IPS-18c (cell line): ENCODE measurements at regions not wholly inside any gene's neighbourhood (a gene's known extent, or its start where the extent isn't known, plus 50 kb on each side); places are given as distances from the start of the nearest gene placed in this dataset.

ENCODE experiments used
- H3K4me3 ChIP-seq: 2 replicates; pipeline ENCODE4 v1.7.0; 2013; ENCODE audit warnings: low read depth, mild to moderate bottlenecking, low read length, moderate library complexity; ENCODE audit not compliant: insufficient read depth
- H3K9me3 ChIP-seq: one replicate; pipeline ENCODE4 v1.6.1; 2013; ENCODE audit warnings: mild to moderate bottlenecking, low read length, moderate library complexity; ENCODE audit not compliant: control insufficient read depth, insufficient read depth

DNA sequence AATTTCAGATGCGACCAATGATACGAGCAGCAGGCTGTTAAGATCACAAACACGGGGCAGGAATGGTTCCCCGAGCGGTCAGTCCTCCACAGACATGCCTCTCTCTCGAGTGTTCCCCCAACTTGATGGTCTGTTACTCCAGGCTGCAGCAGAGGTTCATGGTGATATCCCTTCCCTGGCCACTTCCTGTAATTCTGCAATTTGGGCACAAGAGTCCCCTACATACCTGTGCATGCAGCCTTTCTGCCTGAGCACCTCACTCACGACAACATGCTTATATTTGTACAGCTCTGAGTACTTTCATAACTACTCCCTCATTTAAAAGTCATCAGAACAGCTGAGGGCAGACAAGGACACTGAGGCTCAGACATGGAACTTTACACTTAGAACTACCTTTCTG, 408.1 kb upstream of the NR2F2 start:
- Histone ChIP-seq H3K9me3 (no peaks in the 10 kb centered on the region), H3K4me3 (no peak overlapping the region)

DNA sequence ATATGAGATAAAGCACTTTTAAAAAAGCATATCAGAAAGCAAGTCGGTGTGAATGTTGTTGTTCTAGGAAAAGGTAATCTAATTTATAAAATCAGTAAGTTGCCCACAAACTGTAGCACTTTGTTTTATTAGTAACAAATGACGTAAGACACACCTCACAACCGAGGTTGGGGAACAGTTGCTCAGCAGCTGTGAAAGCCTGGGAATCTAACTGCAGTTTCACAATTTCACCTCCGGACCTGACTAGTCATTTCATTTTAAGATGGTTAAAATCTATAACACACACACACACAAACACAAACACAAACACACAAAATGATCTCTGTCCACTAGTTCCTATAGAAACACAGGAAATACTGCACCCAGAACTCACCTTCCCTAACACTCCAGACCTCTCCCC, 406.7 kb upstream of the NR2F2 start:
- Histone ChIP-seq H3K4me3 (no peak overlapping the region), H3K9me3 (no peaks in the 10 kb centered on the region)

DNA sequence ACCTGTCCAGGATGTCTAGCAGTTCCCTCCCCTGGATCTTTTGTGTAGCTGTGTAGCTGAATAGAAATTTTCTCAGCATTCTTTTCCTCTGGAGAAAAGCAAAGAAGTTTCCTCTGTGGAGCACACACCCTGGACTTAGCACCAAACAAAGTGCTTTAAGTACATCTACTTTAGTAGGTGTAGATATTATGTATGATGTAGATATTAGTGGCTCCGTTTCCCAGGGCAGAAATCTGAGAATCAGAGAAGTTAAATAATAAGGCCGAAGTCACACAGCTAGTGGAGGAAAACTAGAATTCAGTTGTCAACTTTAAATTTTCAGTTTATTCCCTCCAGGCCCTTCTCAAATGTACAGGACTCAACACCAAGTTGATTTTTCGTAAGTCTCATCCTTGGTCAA, 401.7 kb upstream of the NR2F2 start:
- no peaks in the 10 kb centered on the region for H3K9me3 ChIP-seq
- H3K4me3 ChIP-seq = no peak overlapping the region

DNA sequence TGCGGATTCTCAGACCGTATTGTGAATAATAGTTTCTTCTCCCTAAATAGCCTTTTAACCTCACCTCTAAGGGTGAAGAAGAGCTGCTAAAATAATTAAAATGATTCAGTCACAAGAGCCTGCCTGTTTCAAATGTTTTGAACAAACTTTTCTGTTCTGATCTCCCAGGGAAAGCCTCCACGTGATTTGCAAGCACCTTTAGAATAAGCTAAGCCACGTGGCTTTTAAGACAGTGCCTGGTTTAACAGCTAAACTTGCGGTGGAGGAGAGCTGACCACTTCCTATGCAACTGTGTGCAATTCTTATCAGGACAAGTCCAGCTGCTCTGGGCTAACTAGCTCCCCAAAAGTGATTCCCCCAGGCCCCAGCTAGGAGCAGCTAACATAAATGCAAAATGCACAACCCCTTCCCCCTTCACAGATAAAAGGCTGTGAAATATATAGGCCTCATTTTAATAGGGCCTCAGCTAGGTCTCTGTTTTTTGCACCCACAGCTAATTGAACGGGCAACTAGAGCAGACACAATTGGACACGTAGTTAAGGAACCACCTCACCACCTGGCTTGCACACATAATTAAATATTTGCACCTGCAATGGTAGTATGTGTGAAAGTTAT, 401.2 kb upstream of the NR2F2 start:
- Histone ChIP-seq H3K9me3 (no peaks in the 10 kb centered on the region), H3K4me3 (no peak overlapping the region)

DNA sequence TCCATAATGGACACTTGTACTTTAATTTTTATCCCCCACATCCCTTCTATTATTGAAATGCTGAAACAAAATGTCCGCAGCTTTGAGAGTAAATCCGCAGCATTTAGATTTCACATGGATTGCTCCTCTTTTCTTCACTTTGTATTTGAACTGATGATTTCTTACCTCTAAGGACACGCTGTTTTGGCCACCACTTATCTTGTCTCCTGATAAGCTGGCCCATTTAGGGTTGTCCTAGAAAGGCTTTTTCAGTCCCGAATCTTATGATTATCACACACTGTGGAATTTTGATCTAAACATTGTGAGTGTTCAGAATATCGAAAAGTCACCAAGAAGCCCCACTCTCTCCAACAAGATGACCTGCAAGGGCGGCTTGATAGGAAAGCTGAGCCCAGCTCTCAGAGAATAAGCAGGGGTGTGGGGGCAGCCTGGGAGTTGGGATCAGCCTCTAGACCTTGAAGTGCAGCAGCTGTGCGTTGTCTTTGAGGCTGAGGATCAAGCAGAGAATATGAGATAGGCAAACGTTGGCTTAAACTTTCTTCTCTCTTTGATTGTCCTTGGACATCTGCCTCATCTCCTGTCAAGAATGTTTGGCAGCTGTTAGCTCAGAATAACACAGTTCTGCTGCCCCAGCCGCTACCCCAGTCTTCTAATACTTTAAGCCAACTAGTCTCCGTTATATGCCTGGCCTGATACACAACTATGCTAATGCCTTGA, 399.7 kb upstream of the NR2F2 start:
- H3K4me3 ChIP-seq = no peak overlapping the region
- no peaks in the 10 kb centered on the region for H3K9me3 ChIP-seq

DNA sequence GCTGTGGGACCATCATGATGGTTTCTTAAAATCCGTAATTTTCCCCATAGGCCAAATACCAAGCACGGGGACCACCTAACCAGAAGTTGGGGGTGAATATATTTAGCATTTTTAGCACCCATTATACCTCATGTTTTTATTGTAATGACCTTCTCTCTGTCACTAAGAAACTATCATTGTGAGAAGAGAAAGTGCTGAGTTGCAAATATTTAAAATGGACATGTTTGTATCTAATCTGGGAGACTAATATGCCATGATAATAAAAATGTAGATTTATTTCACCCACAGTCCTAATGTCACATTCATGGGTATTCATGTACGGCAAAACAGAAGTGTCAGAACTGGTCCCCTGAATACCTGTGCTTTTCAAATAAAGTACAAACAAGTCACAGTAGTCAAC, 398.9 kb upstream of the NR2F2 start:
- Histone ChIP-seq H3K9me3 (no peaks in the 10 kb centered on the region), H3K4me3 (no peak overlapping the region)

DNA sequence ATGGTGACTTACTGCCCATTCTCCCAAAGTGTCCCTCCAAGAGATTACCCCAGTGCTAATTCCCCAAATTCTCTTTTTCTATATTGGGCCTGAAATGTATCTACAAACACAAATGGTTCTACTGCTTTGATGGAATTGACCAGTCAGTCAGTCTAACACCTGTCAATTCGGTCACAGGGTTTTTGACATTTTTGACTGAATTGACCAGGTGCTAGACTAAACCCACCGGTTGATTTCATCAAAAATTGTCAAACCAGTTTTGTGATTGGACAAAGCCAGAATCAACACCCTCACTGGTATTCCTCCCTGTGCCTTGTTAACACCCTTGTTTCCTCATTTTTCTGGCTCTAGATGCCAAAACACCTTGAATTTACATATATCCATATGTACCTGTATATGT, 398.4 kb upstream of the NR2F2 start:
- H3K4me3 ChIP-seq = no peak overlapping the region

DNA sequence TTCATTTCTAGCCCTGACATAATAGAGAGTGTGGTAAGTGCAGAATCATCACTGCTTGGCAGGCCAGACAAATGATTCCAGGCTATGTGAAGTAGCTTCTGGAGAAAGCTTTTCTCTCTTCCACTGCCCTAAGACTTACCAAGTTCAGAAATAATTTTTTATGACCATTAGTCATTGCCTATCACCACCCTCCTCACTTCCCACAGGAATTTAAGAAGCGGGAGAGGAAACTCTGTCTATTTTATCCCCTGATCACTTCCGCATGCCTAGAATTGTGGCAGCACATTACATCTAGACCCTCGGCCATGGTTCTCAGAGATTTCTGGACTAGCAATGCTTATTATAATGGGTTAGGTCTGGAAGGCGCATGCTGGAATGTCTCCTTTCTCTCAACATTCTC, 397.8 kb upstream of the NR2F2 start:
- Histone ChIP-seq H3K9me3 (no peaks in the 10 kb centered on the region), H3K4me3 (no peak overlapping the region)

More for the DNA sequence above, 398.4 kb upstream of the NR2F2 start:
- no peaks in the 10 kb centered on the region for H3K9me3 ChIP-seq

DNA sequence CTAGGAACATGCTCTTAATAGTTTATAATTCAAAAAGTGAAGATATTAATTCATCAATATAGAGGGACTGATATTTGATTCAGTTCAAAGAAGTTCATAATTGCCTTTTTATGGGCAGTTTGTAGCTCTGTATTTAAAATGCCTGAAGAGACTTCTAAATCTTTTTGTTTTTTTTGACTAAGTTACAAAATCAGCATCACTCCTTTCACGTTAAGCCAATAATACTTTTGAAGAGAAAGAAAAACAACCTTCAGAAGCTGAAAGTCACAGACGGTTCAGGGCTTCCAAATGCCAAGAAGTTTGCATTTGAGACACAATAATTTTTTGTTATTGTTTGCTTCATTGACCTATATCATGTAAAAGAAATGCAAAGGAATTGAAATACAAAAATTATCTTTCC, 394.6 kb upstream of the NR2F2 start:
- H3K4me3 ChIP-seq = no peak overlapping the region

DNA sequence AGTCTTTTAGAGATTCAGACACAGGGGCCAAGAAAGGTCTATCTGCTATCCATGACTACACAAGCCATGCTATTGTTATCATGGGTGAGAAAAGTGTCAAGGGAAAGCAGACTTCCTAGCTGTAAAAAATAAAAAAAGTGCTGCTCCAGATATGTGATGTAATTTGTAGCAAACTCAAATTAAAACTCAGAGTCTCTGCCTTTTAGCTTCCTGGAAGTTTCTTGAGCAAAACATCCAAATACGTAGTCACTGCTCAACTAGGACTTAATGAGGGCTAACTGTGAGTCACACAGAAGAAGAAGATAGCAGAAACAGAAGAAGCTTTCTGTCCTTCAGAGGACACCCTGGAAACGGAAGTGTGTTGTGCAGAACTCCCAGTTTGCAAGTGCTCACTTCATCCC, 393.4 kb upstream of the NR2F2 start:
- Histone ChIP-seq H3K9me3 (no peaks in the 10 kb centered on the region), H3K4me3 (no peak overlapping the region)

More for the DNA sequence above, 394.6 kb upstream of the NR2F2 start:
- no peaks in the 10 kb centered on the region for H3K9me3 ChIP-seq

DNA sequence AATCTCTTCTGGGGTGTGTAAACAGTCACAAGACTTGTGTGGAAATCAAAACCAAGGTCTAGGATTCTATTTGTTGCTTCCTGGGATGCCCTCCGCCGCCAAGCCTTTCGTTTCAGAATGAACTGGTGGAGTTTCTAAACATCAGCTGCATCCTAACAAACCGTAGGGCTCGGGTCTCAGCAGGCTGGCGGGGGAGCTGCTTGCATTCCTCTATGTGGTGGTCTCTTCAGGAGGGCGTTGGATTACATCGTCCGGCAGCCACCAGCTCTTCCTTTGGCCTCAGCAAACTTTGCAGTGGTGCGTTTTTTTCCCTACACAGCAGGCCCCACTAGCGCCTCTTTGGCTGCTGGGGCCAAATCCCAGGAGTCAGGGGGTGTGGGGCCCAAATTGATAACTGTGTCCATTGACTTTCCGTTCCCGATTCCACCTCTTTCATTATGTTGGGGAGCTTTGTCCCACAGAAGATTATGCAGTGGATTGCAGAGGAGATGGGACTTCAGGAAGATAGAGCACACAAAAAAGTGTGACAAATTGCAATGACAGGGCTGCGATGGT, 390.0 kb upstream of the NR2F2 start:
- no peaks in the 10 kb centered on the region for H3K9me3 ChIP-seq
- no peak overlapping the region for H3K4me3 ChIP-seq

DNA sequence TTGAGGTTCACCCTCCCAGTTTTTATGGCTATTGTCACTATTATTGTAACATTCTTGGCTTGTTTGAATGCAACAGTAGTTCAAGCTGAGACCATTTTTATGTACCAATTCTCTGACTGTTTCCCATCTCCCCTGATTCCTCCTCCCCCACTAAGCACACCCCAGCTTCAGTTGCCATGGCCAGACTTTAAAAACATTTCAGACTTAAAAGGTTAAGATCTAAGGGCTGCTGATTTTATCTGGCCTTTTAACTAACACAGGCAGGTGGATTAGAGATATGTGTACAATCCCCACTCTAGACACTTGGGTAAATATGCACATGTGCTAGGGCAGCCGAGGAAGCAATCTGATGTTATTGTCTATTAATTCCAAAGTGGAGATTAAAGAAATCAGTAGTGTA, 386.3 kb upstream of the NR2F2 start:
- Histone ChIP-seq H3K4me3 (no peak overlapping the region), H3K9me3 (no peaks in the 10 kb centered on the region)

DNA sequence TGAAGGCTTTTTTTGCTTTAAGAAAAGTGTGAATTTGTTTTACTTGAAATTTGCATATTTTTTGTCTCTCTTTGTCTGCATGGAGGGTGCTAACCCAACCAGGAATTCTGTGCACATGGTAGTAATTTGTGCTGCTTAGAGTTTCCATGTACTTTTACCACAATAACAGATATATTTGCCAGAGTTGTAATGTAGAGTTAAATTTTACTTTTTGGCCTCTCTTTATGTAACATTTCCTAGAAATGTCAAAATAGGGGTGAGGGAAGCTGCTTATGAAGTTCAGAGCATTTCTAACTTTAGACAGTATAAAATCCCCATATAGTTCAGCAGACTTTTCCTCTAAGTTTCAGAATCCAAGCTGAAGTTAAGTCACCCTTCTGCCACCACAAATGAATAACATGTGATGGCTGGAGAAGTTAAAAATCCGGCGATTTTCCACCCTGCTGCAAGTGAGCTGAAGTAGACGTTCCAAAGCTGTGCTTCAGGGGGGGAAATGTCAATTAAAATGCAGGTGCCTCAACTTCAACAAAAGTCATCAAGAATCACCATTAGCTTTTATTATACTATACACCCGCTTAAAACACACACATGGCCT, 385.7 kb upstream of the NR2F2 start:
- no peaks in the 10 kb centered on the region for H3K9me3 ChIP-seq
- H3K4me3 ChIP-seq = no peak overlapping the region

DNA sequence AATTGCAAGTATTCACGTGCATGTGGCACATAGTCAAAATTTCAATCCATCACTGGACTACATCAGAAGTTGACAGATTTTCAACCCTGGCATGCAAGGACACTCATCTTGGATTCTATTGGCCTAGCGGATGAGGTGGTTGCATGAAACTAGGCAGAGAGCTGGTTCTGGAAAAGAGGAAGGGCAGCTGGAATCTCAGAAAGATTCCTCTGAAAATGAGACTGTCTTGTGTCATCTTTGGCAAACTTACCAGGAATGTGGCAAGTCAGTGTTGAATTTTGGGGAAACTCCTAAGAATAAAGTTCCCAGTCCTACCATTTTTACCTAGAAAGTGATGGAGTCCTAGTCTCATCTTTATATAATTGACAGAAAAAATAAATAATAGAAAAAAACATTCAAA, 384.3 kb upstream of the NR2F2 start:
- H3K9me3 ChIP-seq = no peaks in the 10 kb centered on the region
- H3K4me3 ChIP-seq = no peak overlapping the region

DNA sequence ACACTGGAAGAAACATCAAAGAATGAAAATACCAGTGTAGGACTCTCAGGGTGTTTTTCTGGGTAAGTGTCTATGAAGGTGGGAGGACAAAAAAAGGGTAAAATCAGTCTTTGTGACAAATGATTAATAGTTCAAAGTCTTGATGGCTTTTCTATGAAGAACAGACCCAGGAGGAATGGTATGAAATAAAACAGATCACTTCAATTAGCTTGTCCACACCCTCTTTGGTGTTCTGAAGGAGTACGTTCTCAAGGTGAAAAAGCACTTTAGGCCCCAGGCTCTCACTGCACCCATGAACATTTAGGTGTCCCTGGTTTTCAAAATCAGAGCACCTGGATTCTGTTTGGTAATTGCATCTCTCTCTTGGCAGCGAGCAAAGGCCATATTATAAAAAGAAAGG, 383.6 kb upstream of the NR2F2 start:
- no peaks in the 10 kb centered on the region for H3K9me3 ChIP-seq
- H3K4me3 ChIP-seq = no peak overlapping the region

DNA sequence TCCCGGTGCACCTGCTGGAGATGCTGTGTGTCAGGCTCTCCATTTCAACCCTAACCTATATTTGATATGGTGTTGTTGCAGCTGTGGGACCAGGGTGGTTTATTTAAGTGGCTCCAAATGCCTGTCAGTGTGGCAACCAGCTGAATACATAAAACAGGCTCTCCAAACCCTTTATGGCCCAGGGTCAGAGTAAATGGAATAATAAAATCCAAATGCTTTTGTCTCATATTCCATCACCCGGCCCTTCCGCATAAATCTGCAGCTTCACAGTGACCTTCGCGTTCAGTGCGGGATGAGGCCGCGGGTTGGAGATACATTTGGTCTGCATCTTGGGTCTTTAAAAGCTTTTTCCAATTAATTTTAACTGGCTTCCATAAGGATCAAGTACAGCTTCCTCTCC, 382.1 kb upstream of the NR2F2 start:
- Histone ChIP-seq H3K9me3 (no peaks in the 10 kb centered on the region), H3K4me3 (no peak overlapping the region)

DNA sequence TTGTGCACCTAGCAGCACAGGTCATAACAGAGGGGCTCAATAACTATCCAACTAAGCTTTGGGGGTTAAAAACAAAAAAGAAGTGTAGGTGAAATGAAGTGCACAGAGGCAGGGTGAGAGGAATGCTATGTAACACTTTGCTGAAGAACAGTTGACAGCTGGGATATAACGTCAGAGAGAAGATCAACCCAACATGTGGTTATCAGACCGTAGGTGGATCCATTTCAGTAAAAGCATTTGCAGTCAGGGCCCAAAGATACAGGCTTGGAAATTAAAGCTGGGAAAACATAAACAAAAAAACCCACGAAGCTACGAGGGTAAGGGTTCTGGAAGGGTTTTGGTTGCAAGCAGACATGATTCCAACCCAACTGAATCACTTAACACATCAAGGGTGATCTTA, 377.5 kb upstream of the NR2F2 start:
- Histone ChIP-seq H3K9me3 (no peaks in the 10 kb centered on the region), H3K4me3 (no peak overlapping the region)

DNA sequence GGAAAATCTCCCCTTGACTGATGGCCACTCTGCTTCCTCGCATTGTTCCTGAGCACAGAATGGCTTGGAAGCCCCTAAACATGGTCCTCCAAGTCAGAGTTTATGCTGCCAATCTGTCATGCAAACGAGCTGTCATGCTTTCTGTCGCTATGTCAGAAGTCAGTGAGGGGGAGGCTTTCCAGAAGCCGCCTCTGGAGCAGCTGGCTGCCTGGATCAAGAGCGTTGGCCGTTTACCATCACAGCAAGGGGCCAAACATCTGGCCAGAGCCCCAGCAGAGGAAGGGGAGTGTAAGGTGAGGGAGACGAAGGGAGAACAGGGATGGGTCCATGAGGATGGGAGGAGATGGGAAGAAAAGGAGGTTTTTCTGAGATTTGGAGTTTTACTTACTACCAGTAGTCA, 372.6 kb upstream of the NR2F2 start:
- Histone ChIP-seq H3K9me3 (no peaks in the 10 kb centered on the region), H3K4me3 (no peak overlapping the region)
